ENCODE measurements at regions not wholly inside any gene's neighbourhood (a gene's known extent, or its start where the extent isn't known, plus 50 kb on each side); places are given as distances from the start of the nearest gene placed in this dataset.

GRCh38 chr10:128877141-128877540, 589.9 kb upstream of the MGMT start:
- DNase-seq, result no peak

GRCh38 chr10:128877936-128878335, 589.1 kb upstream of the MGMT start:
- DNase-seq, result no peak

GRCh38 chr10:128879030-128879429, 588.0 kb upstream of the MGMT start:
- no peak for DNase-seq

GRCh38 chr10:128879441-128880140, 587.5 kb upstream of the MGMT start:
- DNase-seq, result no peak

- no peak for DNase-seq
Observed at GRCh38 chr10:128880159-128880725, 586.8 kb upstream of the MGMT start.

GRCh38 chr10:128881086-128881485, 586.0 kb upstream of the MGMT start:
- no peak for DNase-seq

GRCh38 chr10:128883231-128884032, 583.6 kb upstream of the MGMT start:
- DNase-seq, result no peak

GRCh38 chr10:128884033-128884425, 583.0 kb upstream of the MGMT start:
- DNase-seq, result no peak

GRCh38 chr10:128884496-128885072, 582.5 kb upstream of the MGMT start:
- no peak for DNase-seq

GRCh38 chr10:128885573-128886555, 581.2 kb upstream of the MGMT start:
- DNase-seq, result no peak

GRCh38 chr10:128887856-128888255, 579.2 kb upstream of the MGMT start:
- DNase-seq, result no peak

GRCh38 chr10:128892005-128892404, 575.0 kb upstream of the MGMT start:
- no peak for DNase-seq

GRCh38 chr10:128894641-128895040, 572.4 kb upstream of the MGMT start:
- DNase-seq, result no peak

GRCh38 chr10:128895473-128895872, 571.6 kb upstream of the MGMT start:
- no peak for DNase-seq

- DNase-seq, result no peak
Observed at GRCh38 chr10:128896116-128896795, 570.8 kb upstream of the MGMT start.

GRCh38 chr10:128896963-128897362, 570.1 kb upstream of the MGMT start:
- no peak for DNase-seq

GRCh38 chr10:128897401-128898129, 569.5 kb upstream of the MGMT start:
- no peak for DNase-seq

- no peak for DNase-seq
Observed at GRCh38 chr10:128898133-128898915, 568.7 kb upstream of the MGMT start.

- DNase-seq, result no peak
Observed at GRCh38 chr10:128898916-128899195, 568.2 kb upstream of the MGMT start.

- DNase-seq, result no peak
Observed at GRCh38 chr10:128900456-128900855, 566.6 kb upstream of the MGMT start.
